Testis (tissue), 2 donors: ENCODE measurements at regions not wholly inside any gene's neighbourhood (a gene's known extent, or its start where the extent isn't known, plus 50 kb on each side); places are given as distances from the start of the nearest gene placed in this dataset.

Experiments used
- POLR2A ChIP-seq: fragments of 450-650 bp; IDR thresholded peaks from one replicate; pipeline ENCODE4 v1.6.1; 2017; ENCODE audit warnings: antibody characterized with exemption, mild to moderate bottlenecking, moderate library complexity
- TF ChIP-seq, protein P1 (sequence below), 3 experiments: fragments of 450-650 bp in 2 of 3; fragments of 200-600 bp in 1 of 3; sonication (generic) in 1 of 3; IDR thresholded peaks; one replicate each; pipeline ENCODE4 v1.5.1; 2016 to 2019; ENCODE audit warnings: antibody characterized with exemption in 3 of 3, mild to moderate bottlenecking in 2 of 3, moderate library complexity in 1 of 3

DNA sequence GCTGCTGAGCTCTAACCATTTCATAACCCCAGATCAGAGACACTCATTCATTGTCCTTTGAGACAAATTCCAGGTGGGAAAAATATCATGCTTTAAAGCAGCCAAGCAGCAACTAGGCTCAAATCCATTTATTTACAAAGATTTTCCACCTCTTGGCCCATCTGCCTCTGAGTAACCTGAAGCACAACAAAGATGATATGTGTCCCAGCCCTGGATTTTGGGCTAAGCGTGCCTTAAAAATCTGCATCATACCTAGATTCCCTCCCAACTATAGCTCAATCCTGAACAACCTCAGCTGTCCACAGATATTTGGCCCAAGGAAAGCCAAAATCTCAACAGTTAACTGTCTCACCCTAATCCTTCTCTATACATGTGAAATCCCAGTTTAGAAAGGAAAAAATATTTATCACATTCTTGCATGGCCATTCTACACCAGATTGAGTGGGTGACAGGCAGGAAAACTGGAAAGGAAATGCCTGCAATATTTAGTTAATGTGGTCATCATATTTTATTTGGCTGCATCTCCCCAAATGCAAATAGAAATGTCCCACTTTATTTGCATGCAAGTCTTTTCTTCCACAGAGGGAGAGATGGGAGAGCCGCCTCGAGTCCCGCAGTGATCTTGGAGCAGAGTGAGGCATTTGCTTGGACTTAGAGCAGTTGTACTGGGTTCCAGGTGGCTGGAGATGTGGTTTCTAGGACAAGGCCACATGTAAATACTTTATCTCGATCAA is 146.4 kb upstream of the EOLA2 start:
- no peak for TF ChIP-seq POLR2A
- TF ChIP-seq, protein P1, sequence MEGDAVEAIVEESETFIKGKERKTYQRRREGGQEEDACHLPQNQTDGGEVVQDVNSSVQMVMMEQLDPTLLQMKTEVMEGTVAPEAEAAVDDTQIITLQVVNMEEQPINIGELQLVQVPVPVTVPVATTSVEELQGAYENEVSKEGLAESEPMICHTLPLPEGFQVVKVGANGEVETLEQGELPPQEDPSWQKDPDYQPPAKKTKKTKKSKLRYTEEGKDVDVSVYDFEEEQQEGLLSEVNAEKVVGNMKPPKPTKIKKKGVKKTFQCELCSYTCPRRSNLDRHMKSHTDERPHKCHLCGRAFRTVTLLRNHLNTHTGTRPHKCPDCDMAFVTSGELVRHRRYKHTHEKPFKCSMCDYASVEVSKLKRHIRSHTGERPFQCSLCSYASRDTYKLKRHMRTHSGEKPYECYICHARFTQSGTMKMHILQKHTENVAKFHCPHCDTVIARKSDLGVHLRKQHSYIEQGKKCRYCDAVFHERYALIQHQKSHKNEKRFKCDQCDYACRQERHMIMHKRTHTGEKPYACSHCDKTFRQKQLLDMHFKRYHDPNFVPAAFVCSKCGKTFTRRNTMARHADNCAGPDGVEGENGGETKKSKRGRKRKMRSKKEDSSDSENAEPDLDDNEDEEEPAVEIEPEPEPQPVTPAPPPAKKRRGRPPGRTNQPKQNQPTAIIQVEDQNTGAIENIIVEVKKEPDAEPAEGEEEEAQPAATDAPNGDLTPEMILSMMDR (IDR thresholded peaks at IDR 0.05) = no peak
